Colonic mucosa (tissue), 4 donors: ENCODE measurements at regions not wholly inside any gene's neighbourhood (a gene's known extent, or its start where the extent isn't known, plus 50 kb on each side); places are given as distances from the start of the nearest gene placed in this dataset.

ENCODE experiments used
- DNase-seq: peaks from one replicate; pipeline ENCODE4 v3.0.0-alpha.2; 2020
- H3K27ac ChIP-seq: fragments of 200-600 bp; one replicate; pipeline ENCODE4 v1.8.0; 2021
- H3K27me3 ChIP-seq: fragments of 200-600 bp; one replicate; pipeline ENCODE4 v1.8.0; 2021
- H3K36me3 ChIP-seq: fragments of 200-600 bp; one replicate; pipeline ENCODE4 v1.8.0; 2021
- H3K4me1 ChIP-seq: fragments of 200-600 bp; one replicate; pipeline ENCODE4 v1.8.0; 2021; ENCODE audit warnings: mild to moderate bottlenecking
- H3K4me3 ChIP-seq: fragments of 200-600 bp; one replicate; pipeline ENCODE4 v1.8.0; 2021
- H3K9ac ChIP-seq, 2 donors: one replicate each; pipeline ENCODE4 v1.7.0; 2013; ENCODE audit warnings: control low read depth in 2 of 2, low read depth in 2 of 2, low read length in 2 of 2
- H3K9me3 ChIP-seq: fragments of 200-600 bp; one replicate; pipeline ENCODE4 v1.8.0; 2021
- CTCF ChIP-seq: fragments of 200-600 bp; IDR thresholded peaks from one replicate; pipeline ENCODE4 v1.8.0; 2022; ENCODE audit warnings: antibody characterized with exemption, mild to moderate bottlenecking
- intact Hi-C: fragments of 100-400 bp; cut with DNase I; formaldehyde crosslinking; loops from one replicate; pipeline ENCODE4 v1.14.1; 2022
- donor health status: healthy.
- donor health status: DM: no; HTN: no; CAD: no.
- donor health status: DM: no; HTN: no; CAD: no.

GRCh38 chr1:181863736-181864135 lies 197.8 kb downstream of the ZNF648 start:
- no peak overlapping the region for H3K9ac ChIP-seq
- no peak overlapping the region for H3K27ac ChIP-seq
- no peaks in the 10 kb centered on the region for H3K36me3 ChIP-seq
- no peaks in the 10 kb centered on the region for H3K9me3 ChIP-seq
- H3K4me1 ChIP-seq: no peaks in the 10 kb centered on the region
- TF ChIP-seq CTCF: no peak
- H3K4me3 ChIP-seq: no peak overlapping the region
- intact Hi-C loops: no loop called here
- no peak for DNase-seq
- H3K27me3 ChIP-seq: no peaks in the 10 kb centered on the region

DNA sequence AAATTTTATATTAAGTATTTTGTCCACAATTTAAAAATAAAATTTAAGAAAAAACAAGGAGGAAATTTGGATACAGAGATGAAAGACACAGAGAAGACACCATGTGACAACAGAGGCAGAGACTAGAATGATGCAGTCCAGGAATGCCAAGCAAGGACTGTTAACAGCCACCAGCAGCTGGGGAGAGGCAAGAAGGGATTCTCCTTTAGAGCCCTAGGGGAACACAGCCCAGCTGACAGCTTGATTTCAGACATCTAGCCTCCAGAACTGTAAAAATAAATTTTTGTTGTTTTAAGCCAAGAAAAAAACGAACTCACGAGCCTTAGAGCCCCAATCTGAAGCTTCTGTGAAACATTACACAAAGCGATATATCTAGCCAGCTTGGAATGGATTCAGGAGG lies 198.5 kb downstream of the ZNF648 start:
- no peaks in the 10 kb centered on the region for H3K9me3 ChIP-seq
- no peak for DNase-seq
- no peak overlapping the region for H3K27ac ChIP-seq
- no peak overlapping the region for H3K4me3 ChIP-seq
- H3K36me3 ChIP-seq: no peaks in the 10 kb centered on the region
- no peaks in the 10 kb centered on the region for H3K4me1 ChIP-seq
- no peaks in the 10 kb centered on the region for H3K27me3 ChIP-seq
- intact Hi-C loops: no loop called here
- no peak for TF ChIP-seq CTCF
- no peak overlapping the region for H3K9ac ChIP-seq

GRCh38 chr1:181858135-181858534 lies 203.4 kb downstream of the ZNF648 start:
- Histone ChIP-seq H3K27me3 (no peaks in the 10 kb centered on the region), H3K9me3 (no peaks in the 10 kb centered on the region), H3K27ac (no peak overlapping the region), H3K4me3 (no peak overlapping the region), H3K9ac (no peak overlapping the region), H3K4me1 (no peaks in the 10 kb centered on the region), H3K36me3 (no peaks in the 10 kb centered on the region)
- TF ChIP-seq CTCF: no peak
- intact Hi-C loops: no loop called here
- no peak for DNase-seq
